HG03442 (cell line): ENCODE measurements at regions not wholly inside any gene's neighbourhood (a gene's known extent, or its start where the extent isn't known, plus 50 kb on each side); places are given as distances from the start of the nearest gene placed in this dataset.

Source experiments
- ATAC-seq: cut with Tn5 transposase; IDR thresholded peaks from one replicate; pipeline ENCODE4 v1.9.1; 2021; ENCODE audit warnings: mild to moderate bottlenecking, moderate library complexity; ENCODE audit not compliant: unreplicated experiment

DNA sequence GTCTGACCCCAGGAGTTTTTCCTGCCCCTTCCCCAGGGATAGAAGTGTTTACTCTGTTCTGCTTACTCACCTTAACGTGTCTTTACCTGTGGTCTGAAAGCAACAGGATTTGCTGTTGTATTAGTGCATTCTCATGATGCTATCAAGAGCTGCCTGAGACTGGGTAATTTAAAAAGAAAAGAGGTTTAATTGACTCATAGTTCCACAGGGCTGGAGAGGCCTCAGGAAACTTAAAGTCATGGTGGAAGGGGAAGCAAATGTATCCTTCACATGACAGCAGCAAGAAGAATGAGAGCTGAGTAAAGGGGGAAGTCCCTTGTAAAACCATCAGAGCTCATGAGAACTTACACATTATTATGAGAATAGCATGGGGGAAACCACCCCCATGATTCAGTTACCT is 240.4 kb downstream of the SNAPC1 start:
- ATAC-seq = no peak

DNA sequence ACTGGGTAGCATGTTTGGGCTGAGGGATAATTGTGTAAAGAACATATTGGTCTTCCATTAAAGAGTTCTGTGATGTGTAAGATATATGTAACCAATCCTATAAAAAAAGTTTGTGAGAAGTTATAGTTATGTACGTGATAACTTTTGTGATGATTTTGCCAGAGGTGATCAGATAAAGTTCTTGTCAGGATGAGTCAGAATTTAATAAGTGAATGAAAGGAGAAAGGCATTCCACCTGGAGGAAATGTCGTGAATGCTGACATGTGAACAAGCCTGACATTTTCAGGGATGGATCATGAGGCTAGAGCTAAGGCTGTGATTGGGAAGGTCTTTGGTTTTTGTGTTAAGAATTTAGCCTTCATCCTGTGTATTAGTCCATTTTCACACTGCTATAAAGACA is 241.5 kb downstream of the SNAPC1 start:
- ATAC-seq = no peak

DNA sequence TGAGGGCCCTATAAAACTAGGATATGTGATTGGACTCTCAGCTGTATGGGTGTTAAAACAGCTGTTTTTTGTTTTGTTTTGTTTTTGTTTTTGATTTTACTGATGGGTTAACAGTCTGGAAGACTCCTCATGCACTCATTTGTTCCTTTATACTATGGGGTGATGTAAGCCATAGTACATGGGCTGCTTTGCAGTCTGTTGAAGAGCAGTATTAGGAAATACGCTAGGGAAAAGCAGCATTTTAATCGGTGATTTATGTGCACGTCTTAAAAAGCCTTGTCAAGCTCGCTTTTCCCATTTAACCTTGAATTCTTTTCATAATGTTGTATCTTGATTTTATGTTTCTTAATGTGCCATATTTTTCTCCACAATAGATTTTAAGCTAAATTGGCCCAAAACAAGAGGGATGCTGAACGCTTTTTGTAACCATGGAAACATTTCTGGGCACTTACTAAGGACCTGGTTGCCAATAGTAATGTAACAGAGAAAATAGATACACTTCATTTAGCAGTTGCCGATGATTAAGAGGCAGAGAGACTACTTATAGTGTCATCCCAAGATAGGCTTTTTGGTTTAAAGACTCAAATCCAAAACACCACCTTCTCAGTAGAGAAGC is 244.0 kb downstream of the SNAPC1 start:
- ATAC-seq = no peak

DNA sequence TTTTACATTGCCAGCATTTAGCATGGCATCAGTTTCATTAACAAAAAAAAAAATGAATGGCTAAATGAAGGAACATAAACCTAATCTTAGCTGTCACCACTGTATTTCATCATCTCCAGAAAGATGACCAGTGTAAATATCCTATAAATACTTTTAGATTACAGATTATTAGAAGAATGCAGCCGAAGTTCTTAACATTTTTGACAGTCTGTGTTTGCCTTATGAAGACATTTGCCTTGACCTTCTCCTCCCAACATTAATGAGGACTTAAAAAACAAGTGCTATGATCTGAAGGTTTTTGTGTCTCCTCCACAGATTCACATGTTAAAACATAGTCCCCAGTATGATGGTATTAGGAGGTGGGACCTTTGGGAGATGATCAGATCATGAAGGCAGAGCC is 253.0 kb downstream of the SNAPC1 start:
- no peak for ATAC-seq

DNA sequence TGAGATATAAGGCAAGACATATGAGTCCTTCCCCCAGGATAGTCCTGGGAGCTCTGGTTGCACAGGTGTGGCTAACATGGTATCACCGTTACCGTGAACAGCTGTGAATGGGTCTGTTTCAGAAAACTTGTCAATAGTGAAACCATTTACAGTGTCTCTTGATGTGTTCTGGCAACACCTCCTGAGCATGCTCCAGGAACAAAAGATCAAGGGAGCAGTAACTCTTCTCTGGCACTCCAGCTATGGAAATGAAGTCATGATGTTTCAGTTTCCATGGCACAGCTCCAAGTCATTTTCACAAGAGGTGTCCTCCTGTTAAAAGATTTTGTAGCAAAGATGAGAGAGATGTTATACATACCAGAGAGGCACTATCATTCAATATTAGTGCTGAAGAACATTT is 253.7 kb downstream of the SNAPC1 start:
- no peak for ATAC-seq

GRCh38 chr14:62017651-62018230 is 255.5 kb downstream of the SNAPC1 start:
- ATAC-seq = no peak

DNA sequence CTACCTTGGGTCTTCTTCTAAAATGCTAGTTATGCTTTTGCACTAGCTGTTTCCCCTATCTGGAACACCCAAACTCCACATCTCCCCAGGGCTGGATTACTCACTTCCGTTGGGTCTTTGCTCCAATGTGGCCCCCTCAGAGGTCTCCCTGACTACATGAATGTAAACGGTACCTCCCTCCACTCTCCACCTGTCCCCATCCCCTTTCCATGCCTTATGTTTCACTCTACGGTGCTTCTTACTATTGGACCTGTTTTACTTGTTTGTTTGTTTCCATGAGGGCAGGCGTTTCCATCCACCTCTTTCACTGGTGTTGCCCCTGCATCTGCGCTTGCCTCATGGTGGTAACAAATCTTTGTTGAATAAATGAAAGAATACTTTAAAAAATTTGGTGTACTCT is 256.4 kb downstream of the SNAPC1 start:
- no peak for ATAC-seq

DNA sequence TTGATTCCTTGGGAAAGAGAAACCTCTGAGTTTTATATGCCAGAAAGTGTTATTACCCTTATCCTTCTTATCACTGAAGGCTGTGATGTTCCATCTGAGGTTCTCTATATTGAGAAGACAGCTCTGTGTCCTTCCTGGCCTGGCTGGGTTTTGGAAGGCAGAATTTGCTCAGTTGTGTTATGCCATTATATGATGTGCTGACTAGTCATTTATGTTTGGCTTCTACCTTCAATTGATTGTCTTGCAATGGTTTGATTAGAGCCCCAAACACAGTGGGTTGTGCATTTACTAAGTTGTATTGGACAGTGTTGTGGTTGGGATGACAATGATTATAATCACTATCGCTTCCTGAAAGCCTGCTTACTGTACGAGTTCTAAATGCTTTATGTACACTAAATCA is 265.7 kb downstream of the SNAPC1 start:
- ATAC-seq = no peak

- peak; percentile 84 for ATAC-seq
Observed at GRCh38 chr14:62029569-62029924, 267.3 kb downstream of the SNAPC1 start.

- ATAC-seq = no peak
Observed at GRCh38 chr14:62030387-62030786, 268.2 kb downstream of the SNAPC1 start.

GRCh38 chr14:62031504-62031903 is 269.3 kb downstream of the SNAPC1 start:
- ATAC-seq = no peak

DNA sequence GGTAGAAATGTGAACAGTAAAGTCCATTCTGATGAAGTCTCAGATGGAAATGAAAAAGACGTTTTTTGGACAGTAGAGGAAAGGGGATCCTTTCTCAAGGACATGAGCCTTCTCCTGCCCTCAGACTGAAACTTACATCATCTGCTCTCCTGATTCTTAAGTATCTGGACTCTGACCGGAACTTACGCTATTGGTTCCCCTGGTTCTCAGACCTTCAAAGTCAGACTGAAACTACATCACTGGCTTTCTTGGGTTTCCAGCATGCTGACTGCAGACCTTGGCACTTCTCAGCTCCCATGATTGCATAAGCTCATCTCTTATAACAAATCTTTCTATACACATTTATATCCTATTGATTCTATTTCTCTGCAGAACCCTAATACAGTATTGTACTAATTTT is 291.0 kb downstream of the SNAPC1 start:
- ATAC-seq = peak; percentile 91

- ATAC-seq = no peak
Observed at GRCh38 chr14:62056789-62057188, 294.6 kb downstream of the SNAPC1 start.

DNA sequence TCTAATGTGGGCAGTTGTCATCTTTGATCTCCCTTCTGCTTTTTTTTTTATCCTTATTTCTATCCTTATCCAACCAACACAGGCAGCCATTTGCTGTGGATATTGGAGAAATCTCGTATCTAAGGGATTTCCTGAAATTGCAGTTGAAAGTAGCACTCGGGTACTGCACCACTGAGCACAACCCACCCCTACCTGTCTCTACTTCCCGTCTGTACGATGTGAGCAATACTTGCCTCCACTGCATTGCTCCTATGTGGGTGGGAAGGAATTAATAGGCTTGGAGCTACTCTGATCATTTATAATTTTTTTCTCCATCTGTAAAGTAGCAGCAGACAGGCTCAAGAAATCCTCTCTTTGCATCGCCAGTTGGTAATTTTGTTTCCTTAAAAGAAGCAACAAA is 300.4 kb downstream of the SNAPC1 start:
- ATAC-seq = no peak

- ATAC-seq = no peak
Observed at GRCh38 chr14:62064751-62065323, 302.6 kb downstream of the SNAPC1 start.

- ATAC-seq = no peak
Observed at GRCh38 chr14:62066304-62066703, 304.1 kb downstream of the SNAPC1 start.

GRCh38 chr14:62071039-62071438 is 308.8 kb downstream of the SNAPC1 start:
- ATAC-seq = no peak

- no peak for ATAC-seq
Observed at GRCh38 chr14:62076368-62076767, 314.1 kb downstream of the SNAPC1 start.

- no peak for ATAC-seq
Observed at GRCh38 chr14:62076825-62077605, 314.8 kb downstream of the SNAPC1 start.

DNA sequence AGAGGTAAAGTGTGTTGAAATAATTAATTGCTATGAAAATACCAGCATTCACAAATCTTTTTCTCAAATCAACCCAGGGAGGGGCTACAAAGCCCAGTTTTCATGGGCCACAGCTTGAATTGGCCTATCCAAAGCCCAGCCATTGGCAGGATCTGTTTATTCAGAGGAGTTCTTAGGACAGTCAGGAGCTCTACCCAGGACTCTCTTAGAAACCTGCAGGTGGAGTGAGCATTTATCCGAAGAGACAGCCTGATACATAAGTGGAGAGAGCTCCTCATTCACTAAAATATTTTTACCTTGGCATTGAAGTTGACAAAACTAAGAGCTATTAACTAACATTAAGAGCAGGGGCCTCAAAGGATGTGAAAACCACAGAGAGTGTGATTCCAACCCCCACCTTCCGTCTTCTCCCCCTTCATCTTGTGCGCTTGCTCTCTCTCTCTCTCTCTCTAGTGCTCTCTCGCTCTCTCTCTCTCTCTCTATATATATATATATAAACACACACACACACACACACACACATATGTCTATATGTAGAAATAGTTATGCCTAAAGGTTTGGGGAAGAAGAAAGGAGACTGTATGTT is 315.5 kb downstream of the SNAPC1 start:
- peak; percentile 22 for ATAC-seq

- ATAC-seq = peak; percentile 51
Observed at GRCh38 chr14:62079038-62079437, 316.8 kb downstream of the SNAPC1 start.
